ENCODE measurements at regions not wholly inside any gene's neighbourhood (a gene's known extent, or its start where the extent isn't known, plus 50 kb on each side); places are given as distances from the start of the nearest gene placed in this dataset.

- Histone ChIP-seq H2AFZ (ENCODE audit: insufficient read depth, low read depth, low read length, poor library complexity, severe bottlenecking) (no peak overlapping the region), H3K27me3 (replicated peaks in 1 of 4; ENCODE audit: control extremely low read depth in 1 of 4, control insufficient read depth in 3 of 4, insufficient read depth in 4 of 4, low read length in 3 of 4) (no peaks in the 10 kb centered on the region), H3K4me3 (ENCODE audit: control extremely low read depth in 1 of 5, extremely low read depth in 1 of 5, insufficient read depth in 1 of 5, low read depth in 2 of 5, low read length in 4 of 5) (no peak overlapping the region), H3K9me3 (ENCODE audit: control extremely low read depth in 1 of 3, control insufficient read depth in 2 of 3, insufficient read depth in 1 of 3, low read length in 2 of 3) (peaks cover 0 to 5% (median 0%) of the 10 kb centered on the region in 3 donors), H3K4me2 (replicated peaks; ENCODE audit: low read depth, low read length, poor library complexity, severe bottlenecking) (no peak overlapping the region), H3K27ac (ENCODE audit: low read length in 2 of 2) (no peak overlapping the region), H3K79me2 (ENCODE audit: control insufficient read depth, insufficient read depth, low read length) (no peaks in the 10 kb centered on the region), H4K20me1 (ENCODE audit: control insufficient read depth, insufficient read depth, low read length, poor library complexity, severe bottlenecking) (no peaks in the 10 kb centered on the region), H3K36me3 (replicated peaks in 1 of 2; ENCODE audit: control extremely low read depth in 1 of 2, control insufficient read depth in 1 of 2, extremely low read depth in 1 of 2, insufficient read depth in 2 of 2, low read length in 1 of 2) (no peaks in the 10 kb centered on the region), H3K4me1 (ENCODE audit: control insufficient read depth in 2 of 2, insufficient read depth in 2 of 2, low read length in 2 of 2) (no peaks in the 10 kb centered on the region), H3K9ac (ENCODE audit: low read length) (no peak overlapping the region)
- H3K4me3 Mint-ChIP-seq = no peak overlapping the region
- no peak overlapping the region for H3K27ac Mint-ChIP-seq
- no peaks in the 10 kb centered on the region for H3K4me1 Mint-ChIP-seq
- TF ChIP-seq, protein P1, sequence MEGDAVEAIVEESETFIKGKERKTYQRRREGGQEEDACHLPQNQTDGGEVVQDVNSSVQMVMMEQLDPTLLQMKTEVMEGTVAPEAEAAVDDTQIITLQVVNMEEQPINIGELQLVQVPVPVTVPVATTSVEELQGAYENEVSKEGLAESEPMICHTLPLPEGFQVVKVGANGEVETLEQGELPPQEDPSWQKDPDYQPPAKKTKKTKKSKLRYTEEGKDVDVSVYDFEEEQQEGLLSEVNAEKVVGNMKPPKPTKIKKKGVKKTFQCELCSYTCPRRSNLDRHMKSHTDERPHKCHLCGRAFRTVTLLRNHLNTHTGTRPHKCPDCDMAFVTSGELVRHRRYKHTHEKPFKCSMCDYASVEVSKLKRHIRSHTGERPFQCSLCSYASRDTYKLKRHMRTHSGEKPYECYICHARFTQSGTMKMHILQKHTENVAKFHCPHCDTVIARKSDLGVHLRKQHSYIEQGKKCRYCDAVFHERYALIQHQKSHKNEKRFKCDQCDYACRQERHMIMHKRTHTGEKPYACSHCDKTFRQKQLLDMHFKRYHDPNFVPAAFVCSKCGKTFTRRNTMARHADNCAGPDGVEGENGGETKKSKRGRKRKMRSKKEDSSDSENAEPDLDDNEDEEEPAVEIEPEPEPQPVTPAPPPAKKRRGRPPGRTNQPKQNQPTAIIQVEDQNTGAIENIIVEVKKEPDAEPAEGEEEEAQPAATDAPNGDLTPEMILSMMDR (IDR thresholded peaks at IDR 0.05) = no peak
- no peak for TF ChIP-seq EZH2 (IDR thresholded peaks at IDR 0.05; ENCODE audit: borderline replicate concordance, insufficient read depth, low read depth, low read length, poor library complexity, severe bottlenecking)
- intact Hi-C loops (cut with micrococcal nuclease) = no loop called here
- ATAC-seq (ENCODE audit: low read depth) = no peak
- POLR2A ChIA-PET = no interaction called here
- CTCF ChIA-PET = no interaction called here
- H3K9me3 Mint-ChIP-seq (ENCODE audit: insufficient read depth) = no peaks in the 10 kb centered on the region
- WGBS (ENCODE audit: insufficient coverage) = 100% methylated on average over 1 of the region's 2 CpGs
- no peaks in the 10 kb centered on the region for H3K27me3 Mint-ChIP-seq
- no peak for DNase-seq
Measured at GRCh38 chr3:180319461-180319860, 282.5 kb upstream of the TTC14 start.

DNA sequence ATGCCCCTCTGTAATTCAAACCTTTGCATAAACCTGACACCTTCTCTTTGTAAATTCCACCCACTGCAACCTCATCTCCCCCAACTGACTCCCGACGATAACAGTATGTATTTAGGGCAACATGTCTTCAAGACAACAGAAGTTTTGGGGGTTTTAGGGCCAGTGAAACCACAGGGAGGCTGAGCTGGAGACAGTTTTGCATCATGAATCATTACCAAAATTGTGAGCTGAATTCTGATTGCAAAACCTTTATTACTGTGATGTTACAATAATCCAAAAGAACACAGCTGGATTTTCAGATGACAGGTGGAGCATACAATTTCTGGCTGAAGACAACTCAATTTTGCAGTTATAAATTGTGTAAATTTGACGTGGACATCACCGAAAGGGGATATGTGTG lies 281.3 kb upstream of the TTC14 start:
- intact Hi-C loops (cut with micrococcal nuclease) = no loop called here
- CTCF ChIA-PET = no interaction called here

More for the DNA sequence above, 281.3 kb upstream of the TTC14 start:
- Mint-ChIP-seq H3K9me3 (ENCODE audit: insufficient read depth) (no peaks in the 10 kb centered on the region), H3K27me3 (no peaks in the 10 kb centered on the region), H3K4me1 (no peaks in the 10 kb centered on the region), H3K4me3 (no peak overlapping the region), H3K27ac (no peak overlapping the region)
- Histone ChIP-seq H3K9ac (ENCODE audit: low read length) (no peak overlapping the region), H3K4me1 (ENCODE audit: control insufficient read depth in 2 of 2, insufficient read depth in 2 of 2, low read length in 2 of 2) (no peaks in the 10 kb centered on the region), H3K4me3 (ENCODE audit: control extremely low read depth in 1 of 5, extremely low read depth in 1 of 5, insufficient read depth in 1 of 5, low read depth in 2 of 5, low read length in 4 of 5) (no peak overlapping the region), H3K27ac (ENCODE audit: low read length in 2 of 2) (no peak overlapping the region), H2AFZ (ENCODE audit: insufficient read depth, low read depth, low read length, poor library complexity, severe bottlenecking) (no peak overlapping the region), H3K4me2 (replicated peaks; ENCODE audit: low read depth, low read length, poor library complexity, severe bottlenecking) (no peak overlapping the region), H3K79me2 (ENCODE audit: control insufficient read depth, insufficient read depth, low read length) (no peaks in the 10 kb centered on the region), H3K9me3 (ENCODE audit: control extremely low read depth in 1 of 3, control insufficient read depth in 2 of 3, insufficient read depth in 1 of 3, low read length in 2 of 3) (peaks cover 0 to 7% (median 0%) of the 10 kb centered on the region in 3 donors), H3K27me3 (replicated peaks in 1 of 4; ENCODE audit: control extremely low read depth in 1 of 4, control insufficient read depth in 3 of 4, insufficient read depth in 4 of 4, low read length in 3 of 4) (no peaks in the 10 kb centered on the region), H4K20me1 (ENCODE audit: control insufficient read depth, insufficient read depth, low read length, poor library complexity, severe bottlenecking) (no peaks in the 10 kb centered on the region), H3K36me3 (replicated peaks in 1 of 2; ENCODE audit: control extremely low read depth in 1 of 2, control insufficient read depth in 1 of 2, extremely low read depth in 1 of 2, insufficient read depth in 2 of 2, low read length in 1 of 2) (no peaks in the 10 kb centered on the region)
- TF ChIP-seq, protein P1 (IDR thresholded peaks at IDR 0.05) = no peak
- no peak for TF ChIP-seq EZH2 (IDR thresholded peaks at IDR 0.05; ENCODE audit: borderline replicate concordance, insufficient read depth, low read depth, low read length, poor library complexity, severe bottlenecking)
- no peak for DNase-seq
- ATAC-seq (ENCODE audit: low read depth) = no peak
- POLR2A ChIA-PET = no interaction called here
- 100% methylated on average over 1 of the region's 4 CpGs for WGBS (ENCODE audit: insufficient coverage)
